ENCODE measurements at regions not wholly inside any gene's neighbourhood (a gene's known extent, or its start where the extent isn't known, plus 50 kb on each side); places are given as distances from the start of the nearest gene placed in this dataset.

DNA sequence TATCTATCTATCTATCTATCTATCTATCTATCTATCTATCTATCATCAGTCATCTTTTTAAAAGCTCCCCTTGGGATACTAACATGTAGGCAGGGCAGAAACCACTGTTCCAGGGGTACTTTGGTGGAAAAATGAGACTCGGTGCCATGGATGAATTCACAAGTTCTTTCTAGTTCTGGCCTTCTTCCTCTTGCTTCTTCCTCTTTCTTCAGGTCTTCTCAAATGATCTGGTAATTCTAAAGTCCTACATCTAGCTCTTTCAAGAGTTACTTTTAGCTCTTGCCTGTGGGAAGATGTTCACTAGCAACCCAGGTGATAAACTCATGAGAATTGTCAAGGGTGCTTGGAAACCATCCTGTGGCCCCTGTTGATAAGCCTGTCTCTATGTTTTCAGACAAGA lies 168.5 kb upstream of the TBC1D5 start:
- Histone ChIP-seq H3K79me2 (ENCODE audit: insufficient read depth) (no peaks in the 10 kb centered on the region), H3K27me3 (ENCODE audit: insufficient read depth) (no peaks in the 10 kb centered on the region), H3K36me3 (replicated peaks in 1 of 2; ENCODE audit: control insufficient read depth in 1 of 2, insufficient read depth in 2 of 2, low read length in 1 of 2) (no peaks in the 10 kb centered on the region), H3K9me2 (no peaks in the 10 kb centered on the region), H2AFZ (ENCODE audit: low read depth) (no peak overlapping the region), H4K20me1 (ENCODE audit: insufficient read depth) (no peaks in the 10 kb centered on the region), H3K27ac (ENCODE audit: low read depth in 2 of 2, low read length in 1 of 2) (no peak overlapping the region), H3F3A (replicated peaks; ENCODE audit: insufficient read depth) (no peaks in the 10 kb centered on the region), H3K9ac (no peak overlapping the region), H3K9me3 (no peaks in the 10 kb centered on the region), H3K4me1 (ENCODE audit: control insufficient read depth in 1 of 2, insufficient read depth in 2 of 2, low read depth in 1 of 2, low read length in 1 of 2) (peaks cover 0 to 4% of the 10 kb centered on the region in 2 experiments; a peak in 1 of 4 replicates), H3K4me3 (ENCODE audit: low read depth in 2 of 2, low read length in 1 of 2) (no peak overlapping the region), H3K4me2 (no peak overlapping the region)
- TF ChIP-seq RXRA (IDR thresholded peaks at IDR 0.05; ENCODE audit: borderline replicate concordance, low read depth) (no peak), CHD2 (IDR thresholded peaks at IDR 0.05; ENCODE audit: low read length, partially characterized antibody) (no peak), TEAD4 (IDR thresholded peaks at IDR 0.05; ENCODE audit: borderline replicate concordance, insufficient read depth) (no peak), MEF2A (IDR thresholded peaks at IDR 0.05; ENCODE audit: borderline replicate concordance, low read depth) (no peak), FOXJ3 (CRISPR knock-in tag; IDR thresholded peaks at IDR 0.05) (no peak), RFX5 (IDR thresholded peaks at IDR 0.05; ENCODE audit: low read length) (no peak), POLR2AphosphoS5 (IDR thresholded peaks at IDR 0.05; ENCODE audit: low read depth, low read length) (no peak), NFIC (IDR thresholded peaks at IDR 0.05; ENCODE audit: borderline replicate concordance) (no peak), TAF1 (IDR thresholded peaks at IDR 0.05; ENCODE audit: borderline replicate concordance, low read depth, low read length) (no peak), GABPA (IDR thresholded peaks at IDR 0.05; ENCODE audit: low read depth) (no peak), RCOR1 (IDR thresholded peaks at IDR 0.05; ENCODE audit: low read length) (no peak), GATA2 (CRISPR knock-in tag; IDR thresholded peaks at IDR 0.05) (no peak), JUND (IDR thresholded peaks at IDR 0.05) (no peak), EP300 (IDR thresholded peaks at IDR 0.05; ENCODE audit: borderline replicate concordance in 1 of 2, low read depth in 1 of 2, low read length in 1 of 2) (no peak)
- TF ChIP-seq, protein P1, sequence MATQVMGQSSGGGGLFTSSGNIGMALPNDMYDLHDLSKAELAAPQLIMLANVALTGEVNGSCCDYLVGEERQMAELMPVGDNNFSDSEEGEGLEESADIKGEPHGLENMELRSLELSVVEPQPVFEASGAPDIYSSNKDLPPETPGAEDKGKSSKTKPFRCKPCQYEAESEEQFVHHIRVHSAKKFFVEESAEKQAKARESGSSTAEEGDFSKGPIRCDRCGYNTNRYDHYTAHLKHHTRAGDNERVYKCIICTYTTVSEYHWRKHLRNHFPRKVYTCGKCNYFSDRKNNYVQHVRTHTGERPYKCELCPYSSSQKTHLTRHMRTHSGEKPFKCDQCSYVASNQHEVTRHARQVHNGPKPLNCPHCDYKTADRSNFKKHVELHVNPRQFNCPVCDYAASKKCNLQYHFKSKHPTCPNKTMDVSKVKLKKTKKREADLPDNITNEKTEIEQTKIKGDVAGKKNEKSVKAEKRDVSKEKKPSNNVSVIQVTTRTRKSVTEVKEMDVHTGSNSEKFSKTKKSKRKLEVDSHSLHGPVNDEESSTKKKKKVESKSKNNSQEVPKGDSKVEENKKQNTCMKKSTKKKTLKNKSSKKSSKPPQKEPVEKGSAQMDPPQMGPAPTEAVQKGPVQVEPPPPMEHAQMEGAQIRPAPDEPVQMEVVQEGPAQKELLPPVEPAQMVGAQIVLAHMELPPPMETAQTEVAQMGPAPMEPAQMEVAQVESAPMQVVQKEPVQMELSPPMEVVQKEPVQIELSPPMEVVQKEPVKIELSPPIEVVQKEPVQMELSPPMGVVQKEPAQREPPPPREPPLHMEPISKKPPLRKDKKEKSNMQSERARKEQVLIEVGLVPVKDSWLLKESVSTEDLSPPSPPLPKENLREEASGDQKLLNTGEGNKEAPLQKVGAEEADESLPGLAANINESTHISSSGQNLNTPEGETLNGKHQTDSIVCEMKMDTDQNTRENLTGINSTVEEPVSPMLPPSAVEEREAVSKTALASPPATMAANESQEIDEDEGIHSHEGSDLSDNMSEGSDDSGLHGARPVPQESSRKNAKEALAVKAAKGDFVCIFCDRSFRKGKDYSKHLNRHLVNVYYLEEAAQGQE (IDR thresholded peaks at IDR 0.05; ENCODE audit: low read depth, low read length), result no peak
- TF ChIP-seq, protein P2, sequence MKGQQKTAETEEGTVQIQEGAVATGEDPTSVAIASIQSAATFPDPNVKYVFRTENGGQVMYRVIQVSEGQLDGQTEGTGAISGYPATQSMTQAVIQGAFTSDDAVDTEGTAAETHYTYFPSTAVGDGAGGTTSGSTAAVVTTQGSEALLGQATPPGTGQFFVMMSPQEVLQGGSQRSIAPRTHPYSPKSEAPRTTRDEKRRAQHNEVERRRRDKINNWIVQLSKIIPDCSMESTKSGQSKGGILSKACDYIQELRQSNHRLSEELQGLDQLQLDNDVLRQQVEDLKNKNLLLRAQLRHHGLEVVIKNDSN (IDR thresholded peaks at IDR 0.05; ENCODE audit: borderline replicate concordance, low read depth), result no peak
- TF ChIP-seq, protein P3, sequence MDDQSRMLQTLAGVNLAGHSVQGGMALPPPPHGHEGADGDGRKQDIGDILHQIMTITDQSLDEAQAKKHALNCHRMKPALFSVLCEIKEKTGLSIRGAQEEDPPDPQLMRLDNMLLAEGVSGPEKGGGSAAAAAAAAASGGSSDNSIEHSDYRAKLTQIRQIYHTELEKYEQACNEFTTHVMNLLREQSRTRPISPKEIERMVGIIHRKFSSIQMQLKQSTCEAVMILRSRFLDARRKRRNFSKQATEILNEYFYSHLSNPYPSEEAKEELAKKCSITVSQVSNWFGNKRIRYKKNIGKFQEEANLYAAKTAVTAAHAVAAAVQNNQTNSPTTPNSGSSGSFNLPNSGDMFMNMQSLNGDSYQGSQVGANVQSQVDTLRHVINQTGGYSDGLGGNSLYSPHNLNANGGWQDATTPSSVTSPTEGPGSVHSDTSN (IDR thresholded peaks at IDR 0.05), result no peak
- TF ChIP-seq, protein P4, sequence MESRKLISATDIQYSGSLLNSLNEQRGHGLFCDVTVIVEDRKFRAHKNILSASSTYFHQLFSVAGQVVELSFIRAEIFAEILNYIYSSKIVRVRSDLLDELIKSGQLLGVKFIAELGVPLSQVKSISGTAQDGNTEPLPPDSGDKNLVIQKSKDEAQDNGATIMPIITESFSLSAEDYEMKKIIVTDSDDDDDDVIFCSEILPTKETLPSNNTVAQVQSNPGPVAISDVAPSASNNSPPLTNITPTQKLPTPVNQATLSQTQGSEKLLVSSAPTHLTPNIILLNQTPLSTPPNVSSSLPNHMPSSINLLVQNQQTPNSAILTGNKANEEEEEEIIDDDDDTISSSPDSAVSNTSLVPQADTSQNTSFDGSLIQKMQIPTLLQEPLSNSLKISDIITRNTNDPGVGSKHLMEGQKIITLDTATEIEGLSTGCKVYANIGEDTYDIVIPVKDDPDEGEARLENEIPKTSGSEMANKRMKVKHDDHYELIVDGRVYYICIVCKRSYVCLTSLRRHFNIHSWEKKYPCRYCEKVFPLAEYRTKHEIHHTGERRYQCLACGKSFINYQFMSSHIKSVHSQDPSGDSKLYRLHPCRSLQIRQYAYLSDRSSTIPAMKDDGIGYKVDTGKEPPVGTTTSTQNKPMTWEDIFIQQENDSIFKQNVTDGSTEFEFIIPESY (IDR thresholded peaks at IDR 0.05; ENCODE audit: borderline replicate concordance, low read depth), result no peak
- TF ChIP-seq, protein P5, sequence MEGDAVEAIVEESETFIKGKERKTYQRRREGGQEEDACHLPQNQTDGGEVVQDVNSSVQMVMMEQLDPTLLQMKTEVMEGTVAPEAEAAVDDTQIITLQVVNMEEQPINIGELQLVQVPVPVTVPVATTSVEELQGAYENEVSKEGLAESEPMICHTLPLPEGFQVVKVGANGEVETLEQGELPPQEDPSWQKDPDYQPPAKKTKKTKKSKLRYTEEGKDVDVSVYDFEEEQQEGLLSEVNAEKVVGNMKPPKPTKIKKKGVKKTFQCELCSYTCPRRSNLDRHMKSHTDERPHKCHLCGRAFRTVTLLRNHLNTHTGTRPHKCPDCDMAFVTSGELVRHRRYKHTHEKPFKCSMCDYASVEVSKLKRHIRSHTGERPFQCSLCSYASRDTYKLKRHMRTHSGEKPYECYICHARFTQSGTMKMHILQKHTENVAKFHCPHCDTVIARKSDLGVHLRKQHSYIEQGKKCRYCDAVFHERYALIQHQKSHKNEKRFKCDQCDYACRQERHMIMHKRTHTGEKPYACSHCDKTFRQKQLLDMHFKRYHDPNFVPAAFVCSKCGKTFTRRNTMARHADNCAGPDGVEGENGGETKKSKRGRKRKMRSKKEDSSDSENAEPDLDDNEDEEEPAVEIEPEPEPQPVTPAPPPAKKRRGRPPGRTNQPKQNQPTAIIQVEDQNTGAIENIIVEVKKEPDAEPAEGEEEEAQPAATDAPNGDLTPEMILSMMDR (IDR thresholded peaks at IDR 0.05), result no peak
- ChIA-PET POLR2A (no interaction called here), CTCF (interaction anchor here (0.7 kb wide), 1 partner anchor 285 kb away, joined by 3 read pairs; no protein-coding TSS in a partner anchor)
- WGBS (ENCODE audit: low lambda C conversion rate), result 61% methylated on average over 1 of the region's 1 CpG
- no peak for DNase-seq

All from SK-N-SH (cell line).